Epithelial cell of proximal tubule (primary cell): ENCODE measurements at regions not wholly inside any gene's neighbourhood (a gene's known extent, or its start where the extent isn't known, plus 50 kb on each side); places are given as distances from the start of the nearest gene placed in this dataset.
"Not testable (repeated sequence)": the region's sequence is repeated elsewhere in the genome, so short reads cannot be mapped to it uniquely, and the experiment has no call there.

Source experiments
- DNase-seq: peaks from one replicate; pipeline ENCODE4 v3.0.0-alpha.2; 2011; ENCODE audit warnings: low read depth
- H3K4me3 ChIP-seq: 2 replicates; pipeline ENCODE4 v1.5.1; 2011; ENCODE audit warnings: low read depth, mild to moderate bottlenecking, low read length
- CTCF ChIP-seq: conservative IDR thresholded peaks from 2 replicates; pipeline ENCODE4 v1.5.1; 2012; ENCODE audit warnings: low read depth, mild to moderate bottlenecking, low read length

- DNase-seq: no peak
These were observed 170.3 kb downstream of the HHIPL2 start for GRCh38 chr1:222377428-222378088.

GRCh38 chr1:222376791-222377190 is 171.1 kb downstream of the HHIPL2 start:
- not testable (repeated sequence) for H3K4me3 ChIP-seq, DNase-seq

More at GRCh38 chr1:222377428-222378088, 170.3 kb downstream of the HHIPL2 start:
- no peak for TF ChIP-seq CTCF
- no peak overlapping the region for H3K4me3 ChIP-seq

GRCh38 chr1:222375701-222376100 is 172.2 kb downstream of the HHIPL2 start:
- no peak for DNase-seq
- TF ChIP-seq CTCF: no peak
- no peak overlapping the region for H3K4me3 ChIP-seq

GRCh38 chr1:222373831-222374602 is 173.9 kb downstream of the HHIPL2 start:
- no peak for TF ChIP-seq CTCF
- DNase-seq: no peak
- H3K4me3 ChIP-seq: no peak overlapping the region

GRCh38 chr1:222373216-222373615 is 174.7 kb downstream of the HHIPL2 start:
- DNase-seq: no peak
- no peak for TF ChIP-seq CTCF
- no peak overlapping the region for H3K4me3 ChIP-seq

GRCh38 chr1:222372221-222372620 is 175.7 kb downstream of the HHIPL2 start:
- no peak for DNase-seq
- TF ChIP-seq CTCF: no peak
- H3K4me3 ChIP-seq: no peak overlapping the region

GRCh38 chr1:222370913-222371675 is 176.8 kb downstream of the HHIPL2 start:
- peak; percentile 10 for DNase-seq
- H3K4me3 ChIP-seq: no peak overlapping the region
- TF ChIP-seq CTCF: no peak
